ENCODE measurements at regions not wholly inside any gene's neighbourhood (a gene's known extent, or its start where the extent isn't known, plus 50 kb on each side); places are given as distances from the start of the nearest gene placed in this dataset.
"Not testable (repeated sequence)": the region's sequence is repeated elsewhere in the genome, so short reads cannot be mapped to it uniquely, and the experiment has no call there.

- intact Hi-C loops (cut with DNase I): no loop called here
- no peak for DNase-seq (ENCODE audit: low spot score)
These were observed 172.4 kb downstream of the CASP12 start for GRCh38 chr11:104725796-104726408.

DNA sequence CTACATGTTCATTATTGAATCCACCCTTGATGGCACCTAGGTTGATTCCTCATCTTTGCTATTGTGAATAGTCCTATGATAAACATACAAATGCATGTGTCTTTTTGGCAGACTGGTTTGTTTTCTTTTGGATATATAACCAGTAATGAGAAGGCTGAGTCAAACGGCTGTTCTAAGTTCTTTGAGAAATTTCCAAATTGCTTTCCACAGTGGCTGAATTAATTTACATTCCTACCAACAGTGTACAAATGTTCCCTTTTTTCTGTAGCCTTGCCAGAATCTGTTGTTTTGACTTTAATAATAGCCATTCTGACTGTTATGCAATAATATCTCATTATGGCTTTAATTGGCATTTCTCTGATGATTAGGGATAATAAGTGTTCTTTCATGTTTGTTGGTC is 184.9 kb downstream of the CASP12 start:
- DNase-seq (ENCODE audit: low spot score): no peak
- intact Hi-C loops (cut with DNase I): no loop called here

DNA sequence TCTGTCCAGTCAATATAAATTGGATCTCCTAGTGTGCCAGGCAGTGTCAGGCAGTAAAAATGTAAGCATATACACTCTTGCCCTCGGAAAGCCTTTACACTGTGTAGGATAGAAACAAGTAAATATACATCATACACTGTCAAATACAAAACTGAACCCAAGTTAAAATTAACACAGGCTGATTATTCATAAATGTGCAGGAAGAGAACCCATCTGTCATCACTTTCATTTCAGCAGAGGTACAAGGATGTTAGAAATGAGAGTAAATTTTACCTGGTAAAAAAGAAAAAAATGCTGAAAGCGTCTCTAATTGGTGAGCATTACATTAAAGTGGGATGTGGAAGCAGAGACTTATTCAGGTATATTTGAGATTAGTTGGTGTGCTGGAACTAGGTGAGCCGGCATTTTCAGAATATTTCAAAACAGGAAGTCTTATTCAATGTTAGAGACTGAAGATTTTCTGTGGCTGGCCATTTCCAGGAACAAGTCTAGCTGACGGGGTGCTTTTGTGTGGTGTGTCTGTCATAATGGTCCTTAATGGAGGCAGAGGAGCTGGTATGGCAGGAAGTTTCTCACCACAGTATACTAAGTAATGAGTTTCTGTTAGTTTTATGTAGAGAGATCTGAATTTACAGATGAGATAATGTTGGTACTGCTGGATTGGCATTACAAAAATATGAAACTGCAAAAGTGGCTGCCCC is 192.6 kb downstream of the CASP12 start:
- intact Hi-C loops (cut with DNase I): no loop called here
- no peak for DNase-seq (ENCODE audit: low spot score)

DNA sequence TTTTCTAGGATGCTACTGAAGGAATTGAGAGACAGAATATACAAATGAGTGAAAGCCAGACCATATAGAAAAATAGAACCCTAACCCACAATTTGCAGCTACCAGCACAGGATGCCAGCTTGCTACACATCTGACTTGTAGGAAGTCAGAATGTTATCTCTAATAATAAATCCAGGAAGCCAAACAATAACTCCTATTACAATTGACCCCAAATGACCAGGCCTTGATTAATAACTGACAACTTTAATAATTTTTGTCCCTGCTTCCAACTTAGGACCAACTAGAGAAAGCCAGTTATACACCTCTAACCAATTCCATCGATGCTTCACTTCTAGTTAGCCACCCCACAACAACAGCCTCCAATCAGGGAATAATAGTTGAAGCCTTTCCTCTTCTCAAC is 193.4 kb downstream of the CASP12 start:
- no peak for DNase-seq (ENCODE audit: low spot score)
- intact Hi-C loops (cut with DNase I): no loop called here

DNA sequence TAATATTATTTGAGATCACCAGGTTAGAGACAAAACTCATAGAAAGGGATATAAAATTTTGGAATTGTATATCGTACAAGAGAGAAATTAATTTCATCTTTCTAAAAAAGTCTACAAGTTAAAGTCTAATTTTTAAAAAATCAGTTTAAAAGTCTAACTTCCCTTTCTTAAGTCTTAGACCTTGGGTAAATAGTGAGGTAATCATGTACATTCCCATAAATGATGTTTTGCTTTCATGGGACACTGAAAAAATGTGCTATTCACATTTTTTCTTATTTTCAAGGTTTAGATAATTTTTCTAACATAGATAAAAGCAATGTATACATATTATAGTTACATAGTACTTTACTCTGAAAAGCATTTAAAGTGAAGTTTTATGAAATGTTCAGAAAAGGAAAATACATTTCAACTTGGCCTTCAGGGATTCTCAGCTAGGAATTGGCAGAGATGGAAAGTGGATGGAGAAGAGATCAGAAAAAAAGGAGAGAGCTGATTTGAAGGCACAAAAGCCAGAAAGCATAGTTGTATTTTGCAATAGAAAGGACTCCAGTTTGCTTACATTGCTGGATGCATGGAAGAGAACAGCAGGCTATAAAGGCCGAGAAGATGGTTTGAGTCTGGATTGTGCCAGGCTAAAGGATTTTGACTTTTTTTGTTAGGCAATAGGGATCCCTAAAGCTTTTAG is 194.0 kb downstream of the CASP12 start:
- intact Hi-C loops (cut with DNase I): no loop called here
- no peak for DNase-seq (ENCODE audit: low spot score)

DNA sequence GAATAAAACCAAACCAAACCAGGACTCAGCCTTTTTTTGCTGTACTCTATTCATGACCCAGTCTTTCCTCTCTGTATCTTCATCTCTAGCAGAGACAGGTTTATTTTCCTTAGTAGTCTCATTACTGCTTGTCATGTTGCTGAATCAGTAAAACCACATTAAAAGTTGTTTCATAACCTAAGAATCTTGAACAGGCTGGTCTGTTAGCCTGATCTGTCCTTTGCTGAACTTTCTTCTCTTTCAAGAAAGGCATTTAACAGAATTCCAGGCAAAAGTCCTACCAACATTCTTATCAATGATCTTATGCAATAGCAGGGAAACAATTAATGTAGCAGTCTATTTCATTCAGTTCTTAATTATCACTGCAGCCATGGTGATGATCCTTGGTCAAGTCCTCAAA is 197.7 kb downstream of the CASP12 start:
- intact Hi-C loops (cut with DNase I): no loop called here
- DNase-seq (ENCODE audit: low spot score): no peak

- intact Hi-C loops (cut with DNase I): no loop called here
- DNase-seq (ENCODE audit: low spot score): no peak
These were observed 198.3 kb downstream of the CASP12 start for GRCh38 chr11:104699981-104700380.

GRCh38 chr11:104695065-104695463 is 203.2 kb downstream of the CASP12 start:
- DNase-seq (ENCODE audit: low spot score): no peak
- intact Hi-C loops (cut with DNase I): no loop called here

GRCh38 chr11:104694259-104695064 is 203.8 kb downstream of the CASP12 start:
- intact Hi-C loops (cut with DNase I): no loop called here

GRCh38 chr11:104692751-104693150 is 205.5 kb downstream of the CASP12 start:
- intact Hi-C loops (cut with DNase I): no loop called here
- DNase-seq (ENCODE audit: low spot score): no peak

More at GRCh38 chr11:104694259-104695064, 203.8 kb downstream of the CASP12 start:
- DNase-seq (ENCODE audit: low spot score): no peak

DNA sequence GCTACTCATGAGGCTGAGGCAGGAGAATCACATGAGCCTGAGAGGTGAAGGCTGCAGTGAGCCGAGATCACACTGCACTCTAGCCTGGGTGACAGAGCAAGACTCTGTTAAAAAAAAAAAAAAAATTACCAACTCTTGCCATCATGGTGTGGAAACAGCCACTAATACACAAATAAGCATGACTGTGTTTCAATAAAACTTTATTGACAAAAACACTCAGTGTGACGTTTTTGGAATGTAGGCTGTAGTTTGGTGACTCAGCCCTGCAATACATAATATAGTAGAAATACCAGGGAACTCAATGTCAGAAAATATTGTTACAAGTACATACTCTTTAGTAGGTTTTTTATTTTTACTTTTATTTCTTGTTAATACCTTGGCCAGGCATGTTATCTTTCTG is 207.1 kb downstream of the CASP12 start:
- intact Hi-C loops (cut with DNase I): no loop called here
- DNase-seq (ENCODE audit: low spot score): no peak

- intact Hi-C loops (cut with DNase I): no loop called here
- no peak for DNase-seq (ENCODE audit: low spot score)
These were observed 208.0 kb downstream of the CASP12 start for GRCh38 chr11:104690241-104690640.

GRCh38 chr11:104688731-104689130 is 209.5 kb downstream of the CASP12 start:
- no peak for DNase-seq (ENCODE audit: low spot score)
- intact Hi-C loops (cut with DNase I): no loop called here

DNA sequence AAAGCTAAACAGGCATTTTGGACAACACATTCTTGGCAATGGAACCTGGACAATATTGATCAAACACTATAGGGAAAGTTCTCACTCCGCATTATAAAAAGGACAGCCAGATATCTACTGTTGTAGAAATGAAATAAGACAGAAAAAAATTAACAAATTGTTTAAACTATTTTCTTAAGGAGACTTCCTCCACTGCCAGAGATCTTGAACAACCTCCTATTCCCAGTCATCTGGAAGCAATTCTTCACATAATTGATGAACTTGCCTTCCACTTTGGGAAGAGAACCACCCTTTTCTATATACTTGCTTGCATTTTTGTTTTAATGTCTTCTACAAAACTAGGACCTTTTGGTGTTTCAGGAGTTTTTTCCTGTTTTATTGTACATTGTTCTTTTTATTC is 216.1 kb downstream of the CASP12 start:
- intact Hi-C loops (cut with DNase I): no loop called here
- no peak for DNase-seq (ENCODE audit: low spot score)

- DNase-seq (ENCODE audit: low spot score): no peak
- intact Hi-C loops (cut with DNase I): no loop called here
These were observed 219.0 kb downstream of the CASP12 start for GRCh38 chr11:104679258-104679657.

DNA sequence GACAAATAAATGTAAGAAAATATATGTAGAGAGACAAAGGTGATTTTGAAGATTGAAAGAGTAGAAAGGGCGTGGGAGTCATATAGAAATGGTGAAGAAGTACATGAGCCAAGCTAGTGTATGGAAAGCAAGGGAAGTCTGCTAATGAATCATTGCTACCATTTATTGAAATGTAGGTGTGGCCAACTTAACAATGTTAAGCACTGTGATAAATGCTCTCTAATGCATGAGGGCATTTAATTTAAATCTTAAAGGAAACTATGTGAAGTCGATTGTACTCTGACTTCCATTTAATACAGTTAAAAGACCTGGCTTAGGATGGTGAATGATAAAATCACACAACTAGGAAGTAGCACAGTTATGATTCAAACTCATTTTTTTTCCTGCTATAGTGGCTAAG is 219.9 kb downstream of the CASP12 start:
- no peak for DNase-seq (ENCODE audit: low spot score)
- intact Hi-C loops (cut with DNase I): no loop called here

DNA sequence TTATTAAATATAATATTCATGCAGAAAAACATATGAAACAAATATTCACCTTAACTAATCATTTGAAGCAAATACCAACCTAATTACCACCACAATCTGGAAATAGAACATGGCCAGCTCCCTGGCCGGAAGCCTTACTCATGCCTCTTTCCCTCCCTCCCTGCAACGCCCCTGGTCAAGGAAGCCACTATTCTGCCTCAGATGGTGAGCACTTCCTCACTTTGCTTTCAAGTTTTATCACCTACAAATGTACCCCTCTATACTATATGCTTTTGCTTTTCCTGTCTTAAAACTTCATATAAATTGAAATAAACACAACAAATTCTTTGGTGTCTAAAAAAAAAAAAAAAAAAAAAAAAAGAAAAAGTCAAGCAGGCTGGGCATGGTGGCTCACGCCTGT is 221.2 kb downstream of the CASP12 start:
- DNase-seq (ENCODE audit: low spot score); intact Hi-C loops (cut with DNase I): not testable (repeated sequence)

GRCh38 chr11:104672897-104673296 is 225.4 kb downstream of the CASP12 start:
- intact Hi-C loops (cut with DNase I): no loop called here

GRCh38 chr11:104668797-104669463 is 229.3 kb downstream of the CASP12 start:
- intact Hi-C loops (cut with DNase I): no loop called here
- DNase-seq (ENCODE audit: low spot score): no peak

More at GRCh38 chr11:104672897-104673296, 225.4 kb downstream of the CASP12 start:
- no peak for DNase-seq (ENCODE audit: low spot score)
